H7 (cell line): ENCODE measurements at regions not wholly inside any gene's neighbourhood (a gene's known extent, or its start where the extent isn't known, plus 50 kb on each side); places are given as distances from the start of the nearest gene placed in this dataset.
A peak's percentile ranks its signal among the peaks of the same experiment; 100 is the strongest.

Experiments
- DNase-seq: peaks from one replicate; pipeline ENCODE4 v3.0.0; 2012
- H3K27me3 ChIP-seq: 2 replicates; pipeline ENCODE4 v1.6.0; 2011; ENCODE audit warnings: mild to moderate bottlenecking, low read length; ENCODE audit not compliant: control insufficient read depth, insufficient read depth
- H3K36me3 ChIP-seq: replicated peaks from 2 replicates; pipeline ENCODE4 v1.5.1; 2011; ENCODE audit warnings: low read length; ENCODE audit not compliant: control insufficient read depth, insufficient read depth
- H3K4me3 ChIP-seq: 2 replicates; pipeline ENCODE4 v1.5.1; 2011; ENCODE audit warnings: low read depth, mild to moderate bottlenecking, control low read depth, low read length, moderate library complexity; ENCODE audit not compliant: insufficient read depth

DNA sequence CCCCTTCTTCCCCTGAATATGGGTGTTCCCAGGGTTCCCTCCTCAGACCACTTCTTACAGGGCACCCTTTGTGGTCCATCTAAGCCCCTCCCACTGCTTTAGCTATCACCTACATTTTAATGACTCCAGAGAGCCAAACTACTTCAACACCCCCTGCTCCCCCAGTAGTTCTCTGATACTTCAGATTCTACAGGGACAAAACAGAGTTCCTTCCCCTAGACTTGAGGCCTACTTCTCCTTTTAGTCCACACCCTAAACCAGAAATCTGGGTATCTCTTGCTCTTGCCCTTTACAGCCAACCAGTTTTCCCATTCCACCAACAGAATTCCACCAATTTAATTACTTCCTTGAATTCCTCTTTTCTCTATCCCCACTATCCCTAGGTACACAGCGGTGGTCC, 107.2 kb downstream of the KCNRG start:
- no peak overlapping the region for H3K4me3 ChIP-seq
- peak; percentile 33 for DNase-seq
- no peaks in the 10 kb centered on the region for H3K36me3 ChIP-seq
- H3K27me3 ChIP-seq: peaks cover 61% of the 10 kb centered on the region

- DNase-seq: peak; percentile 32
- no peaks in the 10 kb centered on the region for H3K36me3 ChIP-seq
- H3K27me3 ChIP-seq: peaks cover 66% of the 10 kb centered on the region
- H3K4me3 ChIP-seq: no peak overlapping the region
These were observed 107.8 kb downstream of the KCNRG start for GRCh38 chr13:50123002-50123401.

DNA sequence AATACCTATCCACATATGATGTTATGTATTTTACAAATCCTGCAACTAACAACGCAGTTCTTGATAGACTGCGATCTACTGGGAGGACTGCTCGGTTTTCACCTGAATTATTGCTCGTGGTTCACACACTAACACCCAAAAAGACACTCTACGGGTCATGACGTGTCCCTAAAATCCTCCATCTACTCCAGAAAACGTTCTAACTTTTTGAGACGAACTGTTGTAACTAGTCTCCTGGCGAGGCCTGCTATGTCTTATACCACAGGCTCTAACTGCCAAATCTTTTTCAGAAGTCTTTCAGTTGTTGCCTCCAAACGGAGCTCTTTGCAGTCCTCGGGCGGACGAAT, 108.2 kb downstream of the KCNRG start:
- Histone ChIP-seq H3K27me3 (peaks cover 71% of the 10 kb centered on the region), H3K4me3 (peak overlapping the region; percentile 81), H3K36me3 (no peaks in the 10 kb centered on the region)
- no peak for DNase-seq

DNA sequence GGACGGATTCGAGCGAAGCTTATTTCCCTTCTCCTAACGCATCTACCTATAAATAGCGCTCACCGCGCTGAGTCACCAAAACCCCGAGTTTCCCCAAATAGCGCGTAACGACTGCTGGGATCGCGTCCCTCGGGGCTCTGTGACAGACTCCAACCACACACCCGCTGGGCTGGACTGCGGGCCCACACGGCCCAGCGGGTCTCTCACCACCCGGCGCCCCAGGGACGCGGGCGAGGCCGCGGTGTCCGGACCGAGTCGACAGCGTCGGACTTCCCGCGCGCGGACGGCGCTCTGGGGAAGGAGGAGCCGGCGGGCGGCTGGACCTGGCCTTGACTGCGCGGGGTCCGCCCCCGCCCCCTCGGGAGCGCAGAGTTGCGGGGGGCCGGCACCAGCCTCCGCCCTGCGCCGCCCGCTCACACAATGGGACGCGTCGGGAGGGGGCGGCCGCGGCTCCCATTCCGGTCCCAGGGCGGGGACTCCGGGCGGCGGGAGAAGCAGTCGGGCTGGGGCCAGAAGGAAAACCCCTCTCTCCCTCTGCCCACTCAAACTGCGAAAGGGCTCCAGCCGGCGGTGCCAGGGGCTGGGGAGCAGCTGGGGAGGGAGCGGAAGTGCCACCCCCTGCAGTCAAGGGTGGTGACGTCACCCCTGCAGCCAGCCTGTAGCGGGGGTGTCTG, 108.8 kb downstream of the KCNRG start:
- Histone ChIP-seq H3K36me3 (no peaks in the 10 kb centered on the region), H3K4me3 (peak overlapping the region; percentile 81), H3K27me3 (peaks cover 76% of the 10 kb centered on the region)
- DNase-seq: peak; percentile 97

- Histone ChIP-seq H3K4me3 (peak overlapping the region; percentile 81), H3K36me3 (no peaks in the 10 kb centered on the region)
- peak; percentile 88 for DNase-seq
These were observed 109.5 kb downstream of the KCNRG start for GRCh38 chr13:50124536-50125303.

DNA sequence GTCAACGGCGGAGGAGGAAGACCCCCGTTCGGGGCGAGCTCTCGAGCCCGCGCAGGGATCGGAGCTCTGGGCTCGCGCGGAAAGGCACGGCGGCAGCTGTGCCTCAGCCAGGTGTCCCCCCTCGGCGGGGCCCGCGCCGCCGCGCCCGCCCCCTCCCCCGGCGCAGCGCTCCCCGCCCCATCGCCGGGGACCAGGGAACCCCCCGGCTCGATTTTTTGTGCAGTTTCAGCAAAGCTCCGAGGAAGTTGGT, 110.0 kb downstream of the KCNRG start:
- Histone ChIP-seq H3K36me3 (no peaks in the 10 kb centered on the region), H3K27me3 (peaks cover 87% of the 10 kb centered on the region), H3K4me3 (peak overlapping the region; percentile 81)
- DNase-seq: no peak

More at GRCh38 chr13:50124536-50125303, 109.5 kb downstream of the KCNRG start:
- H3K27me3 ChIP-seq: peaks cover 84% of the 10 kb centered on the region

DNA sequence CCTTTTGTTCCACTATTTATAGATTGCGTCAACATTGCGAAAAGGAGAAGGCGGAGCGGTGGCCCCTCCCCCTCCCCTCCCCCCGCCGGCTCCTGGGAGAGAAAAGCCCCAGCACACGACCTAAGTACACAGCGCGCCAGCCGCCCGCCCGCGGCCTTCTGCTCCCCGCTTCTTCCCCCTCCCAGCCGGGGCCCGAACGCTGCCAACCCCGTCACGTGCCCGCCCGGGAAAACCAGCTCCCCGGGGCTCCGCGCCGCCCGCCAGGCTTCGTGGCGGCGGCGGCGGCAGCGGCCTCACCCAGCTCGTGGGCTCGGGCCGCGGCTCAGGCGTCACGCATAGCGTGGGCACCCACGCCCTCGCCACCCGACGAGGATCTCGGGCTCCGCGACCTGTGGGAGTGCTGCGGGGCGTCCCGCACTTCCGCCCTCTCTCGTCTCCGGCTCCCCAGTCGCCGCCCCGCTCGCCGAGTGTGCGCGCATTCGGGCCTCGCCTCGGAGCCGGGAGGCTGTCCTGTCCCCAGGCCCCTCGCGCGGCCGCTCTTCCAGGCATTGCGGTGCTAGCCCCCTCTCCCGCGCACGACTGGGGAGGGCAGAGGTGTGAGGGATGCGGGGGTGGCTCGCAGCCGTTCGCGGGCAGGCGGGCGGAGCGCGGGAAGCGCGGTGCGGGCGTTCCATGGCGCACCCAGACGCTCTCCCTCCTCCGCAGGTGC, 110.5 kb downstream of the KCNRG start:
- H3K36me3 ChIP-seq: no peaks in the 10 kb centered on the region
- peak; percentile 94 for DNase-seq
- peak overlapping the region; percentile 81 for H3K4me3 ChIP-seq
- peaks cover 87% of the 10 kb centered on the region for H3K27me3 ChIP-seq

GRCh38 chr13:50126263-50126992, 111.2 kb downstream of the KCNRG start:
- Histone ChIP-seq H3K36me3 (no peaks in the 10 kb centered on the region), H3K27me3 (peaks cover 87% of the 10 kb centered on the region), H3K4me3 (peak overlapping the region; percentile 81)
- peak; percentile 56 for DNase-seq

GRCh38 chr13:50126993-50127725, 111.9 kb downstream of the KCNRG start:
- Histone ChIP-seq H3K27me3 (peaks cover 87% of the 10 kb centered on the region), H3K4me3 (peak overlapping the region; percentile 18), H3K36me3 (no peaks in the 10 kb centered on the region)
- peak; percentile 76 for DNase-seq

DNA sequence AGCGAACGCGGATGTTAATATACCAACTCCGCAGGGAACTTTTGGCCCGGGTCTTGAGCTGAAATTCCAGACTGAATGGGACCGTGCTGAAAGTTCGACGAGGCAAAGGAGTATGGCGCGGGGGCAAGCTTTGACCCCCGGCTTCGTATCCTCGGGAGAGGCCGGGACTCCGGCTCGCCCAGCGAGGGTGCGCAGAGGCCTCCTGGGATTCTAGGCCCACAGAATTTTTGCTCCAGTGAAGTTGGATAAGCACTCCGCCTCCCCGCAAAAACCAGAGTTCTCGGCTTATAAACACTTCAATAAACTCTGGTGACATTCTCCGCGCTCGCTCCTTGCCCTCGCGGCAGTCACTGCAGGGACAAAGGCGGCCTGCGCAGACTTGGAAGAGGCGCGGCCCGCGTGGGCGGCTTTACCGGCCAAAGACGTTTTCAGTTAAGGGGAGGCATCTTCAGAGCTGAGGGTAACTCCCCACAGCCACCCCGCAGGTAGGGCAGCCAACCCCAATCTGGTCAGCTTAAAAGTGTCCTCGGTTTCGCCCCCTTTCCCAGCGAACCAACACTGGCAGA, 112.6 kb downstream of the KCNRG start:
- no peaks in the 10 kb centered on the region for H3K36me3 ChIP-seq
- peaks cover 87% of the 10 kb centered on the region for H3K27me3 ChIP-seq
- H3K4me3 ChIP-seq: peak overlapping the region; percentile 18
- peak; percentile 61 for DNase-seq

DNA sequence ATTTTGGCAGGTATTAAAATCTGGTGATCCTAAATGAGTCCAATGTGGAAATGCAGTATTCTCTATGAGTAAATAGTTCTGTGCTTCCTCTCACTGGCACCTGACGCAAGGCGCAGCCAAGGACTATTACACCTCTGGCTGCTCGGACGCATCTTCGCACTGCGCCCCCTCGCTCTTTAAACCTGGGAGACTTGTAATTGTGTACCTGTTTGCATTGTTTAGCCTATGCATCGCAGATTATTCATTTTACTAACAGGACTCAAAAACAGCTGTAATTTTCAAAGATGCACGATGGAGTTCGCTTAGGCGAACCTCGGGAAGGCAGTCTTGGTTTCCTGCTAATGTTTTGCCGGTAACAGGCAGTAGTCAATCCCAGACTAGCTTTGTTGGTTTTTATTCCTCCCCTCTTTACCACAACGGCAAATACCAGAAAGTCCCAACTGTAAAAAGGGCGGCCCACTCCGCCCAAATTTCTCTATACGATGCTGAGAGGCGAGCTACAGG, 113.2 kb downstream of the KCNRG start:
- peak; percentile 56 for DNase-seq
- Histone ChIP-seq H3K4me3 (no peak overlapping the region), H3K36me3 (no peaks in the 10 kb centered on the region), H3K27me3 (peaks cover 87% of the 10 kb centered on the region)

GRCh38 chr13:50129081-50129705, 113.9 kb downstream of the KCNRG start:
- peaks cover 89% of the 10 kb centered on the region for H3K27me3 ChIP-seq

GRCh38 chr13:50129706-50130122, 114.5 kb downstream of the KCNRG start:
- peak; percentile 82 for DNase-seq
- Histone ChIP-seq H3K27me3 (peaks cover 94% of the 10 kb centered on the region), H3K36me3 (no peaks in the 10 kb centered on the region), H3K4me3 (peak overlapping the region; percentile 43)

More at GRCh38 chr13:50129081-50129705, 113.9 kb downstream of the KCNRG start:
- H3K36me3 ChIP-seq: no peaks in the 10 kb centered on the region
- peak overlapping the region; percentile 43 for H3K4me3 ChIP-seq
- DNase-seq: peak; percentile 38
